ENCODE measurements at regions not wholly inside any gene's neighbourhood (a gene's known extent, or its start where the extent isn't known, plus 50 kb on each side); places are given as distances from the start of the nearest gene placed in this dataset.

- DNase-seq (ENCODE audit: low spot score), result no peak
Observed at GRCh38 chr16:86806838-86807351, 228.5 kb downstream of the FOXL1 start.

- DNase-seq (ENCODE audit: low spot score), result no peak
Observed at GRCh38 chr16:86808863-86809444, 230.6 kb downstream of the FOXL1 start.

GRCh38 chr16:86809458-86809955 lies 231.2 kb downstream of the FOXL1 start:
- peak; percentile 68 for DNase-seq (ENCODE audit: low spot score)

GRCh38 chr16:86810062-86810461 lies 231.7 kb downstream of the FOXL1 start:
- DNase-seq (ENCODE audit: low spot score), result no peak

GRCh38 chr16:86812363-86812970 lies 234.1 kb downstream of the FOXL1 start:
- DNase-seq (ENCODE audit: low spot score), result no peak

- no peak for DNase-seq (ENCODE audit: low spot score)
Observed at GRCh38 chr16:86814256-86814655, 235.9 kb downstream of the FOXL1 start.

- no peak for DNase-seq (ENCODE audit: low spot score)
Observed at GRCh38 chr16:86816930-86817625, 238.7 kb downstream of the FOXL1 start.

- no peak for DNase-seq (ENCODE audit: low spot score)
Observed at GRCh38 chr16:86818671-86819532, 240.6 kb downstream of the FOXL1 start.

GRCh38 chr16:86819533-86819892 lies 241.2 kb downstream of the FOXL1 start:
- DNase-seq (ENCODE audit: low spot score), result peak; percentile 25

GRCh38 chr16:86821895-86822294 lies 243.5 kb downstream of the FOXL1 start:
- no peak for DNase-seq (ENCODE audit: low spot score)

- DNase-seq (ENCODE audit: low spot score), result no peak
Observed at GRCh38 chr16:86823125-86823524, 244.8 kb downstream of the FOXL1 start.

GRCh38 chr16:86823888-86824671 lies 245.7 kb downstream of the FOXL1 start:
- no peak for DNase-seq (ENCODE audit: low spot score)

GRCh38 chr16:86824751-86825296 lies 246.5 kb downstream of the FOXL1 start:
- DNase-seq (ENCODE audit: low spot score), result no peak

- no peak for DNase-seq (ENCODE audit: low spot score)
Observed at GRCh38 chr16:86825631-86826030, 247.3 kb downstream of the FOXL1 start.

GRCh38 chr16:86826941-86827340 lies 248.6 kb downstream of the FOXL1 start:
- no peak for DNase-seq (ENCODE audit: low spot score)

GRCh38 chr16:86827521-86827920 lies 249.2 kb downstream of the FOXL1 start:
- no peak for DNase-seq (ENCODE audit: low spot score)

GRCh38 chr16:86828202-86828601 lies 249.9 kb downstream of the FOXL1 start:
- no peak for DNase-seq (ENCODE audit: low spot score)

GRCh38 chr16:86828653-86829052 lies 250.3 kb downstream of the FOXL1 start:
- no peak for DNase-seq (ENCODE audit: low spot score)

- DNase-seq (ENCODE audit: low spot score), result no peak
Observed at GRCh38 chr16:86831366-86831765, 253.0 kb downstream of the FOXL1 start.

GRCh38 chr16:86833136-86833535 lies 254.8 kb downstream of the FOXL1 start:
- peak; percentile 23 for DNase-seq (ENCODE audit: low spot score)

- peak; percentile 27 for DNase-seq (ENCODE audit: low spot score)
Observed at GRCh38 chr16:86834451-86835035, 256.2 kb downstream of the FOXL1 start.

All from AG08396 (cell line).